ENCODE measurements at regions not wholly inside any gene's neighbourhood (a gene's known extent, or its start where the extent isn't known, plus 50 kb on each side); places are given as distances from the start of the nearest gene placed in this dataset.

- no peak for TF ChIP-seq CTCF (IDR thresholded peaks at IDR 0.05)
- TF ChIP-seq POLR2A (IDR thresholded peaks at IDR 0.05), result no peak
These were observed 601.9 kb upstream of the REG3G start for GRCh38 chr2:78423631-78424030.
